Activated naive CD4-positive, alpha-beta T cell treated with Interleukin-2 at 50 U/mL for 16 hours (primary cell): ENCODE measurements at regions not wholly inside any gene's neighbourhood (a gene's known extent, or its start where the extent isn't known, plus 50 kb on each side); places are given as distances from the start of the nearest gene placed in this dataset.
"Not testable (repeated sequence)": the region's sequence is repeated elsewhere in the genome, so short reads cannot be mapped to it uniquely, and the experiment has no call there.

Experiments used
- DNase-seq: peaks from one replicate; pipeline ENCODE4 v3.0.0-alpha.2; 2020

GRCh38 chr17:6373599-6373998 lies 61.3 kb downstream of the AIPL1 start:
- DNase-seq: not testable (repeated sequence)

GRCh38 chr17:6366221-6366666 lies 68.7 kb downstream of the AIPL1 start:
- DNase-seq: no peak

GRCh38 chr17:6365200-6365943 lies 69.5 kb downstream of the AIPL1 start:
- DNase-seq: no peak

GRCh38 chr17:6361733-6362132 lies 73.2 kb downstream of the AIPL1 start:
- DNase-seq: no peak

- DNase-seq: no peak
Measured at GRCh38 chr17:6358131-6358530, 76.8 kb downstream of the AIPL1 start.

GRCh38 chr17:6356562-6356961 lies 78.4 kb downstream of the AIPL1 start:
- DNase-seq: no peak

GRCh38 chr17:6355196-6355595 lies 79.7 kb downstream of the AIPL1 start:
- DNase-seq: no peak

GRCh38 chr17:6352801-6353560 lies 81.9 kb downstream of the AIPL1 start:
- DNase-seq: no peak

GRCh38 chr17:6352016-6352415 lies 82.9 kb downstream of the AIPL1 start:
- no peak for DNase-seq

- no peak for DNase-seq
Measured at GRCh38 chr17:6350806-6351205, 84.1 kb downstream of the AIPL1 start.

GRCh38 chr17:6348891-6349290 lies 86.0 kb downstream of the AIPL1 start:
- DNase-seq: no peak

GRCh38 chr17:6347776-6348175 lies 87.1 kb downstream of the AIPL1 start:
- no peak for DNase-seq

GRCh38 chr17:6346986-6347385 lies 87.9 kb downstream of the AIPL1 start:
- DNase-seq: no peak

GRCh38 chr17:6346156-6346786 lies 88.7 kb downstream of the AIPL1 start:
- no peak for DNase-seq

- no peak for DNase-seq
Measured at GRCh38 chr17:6343736-6344135, 91.2 kb downstream of the AIPL1 start.

- no peak for DNase-seq
Measured at GRCh38 chr17:6343191-6343590, 91.7 kb downstream of the AIPL1 start.

- no peak for DNase-seq
Measured at GRCh38 chr17:6340708-6341107, 94.2 kb downstream of the AIPL1 start.

- no peak for DNase-seq
Measured at GRCh38 chr17:6334386-6334785, 100.5 kb downstream of the AIPL1 start.

GRCh38 chr17:6330936-6331335 lies 104.0 kb downstream of the AIPL1 start:
- no peak for DNase-seq

GRCh38 chr17:6328279-6328678 lies 106.6 kb downstream of the AIPL1 start:
- no peak for DNase-seq

GRCh38 chr17:6327007-6327406 lies 107.9 kb downstream of the AIPL1 start:
- no peak for DNase-seq

GRCh38 chr17:6326483-6326882 lies 108.4 kb downstream of the AIPL1 start:
- DNase-seq: no peak

GRCh38 chr17:6325741-6326140 lies 109.2 kb downstream of the AIPL1 start:
- no peak for DNase-seq

GRCh38 chr17:6325051-6325450 lies 109.9 kb downstream of the AIPL1 start:
- DNase-seq: no peak
